ENCODE measurements at regions not wholly inside any gene's neighbourhood (a gene's known extent, or its start where the extent isn't known, plus 50 kb on each side); places are given as distances from the start of the nearest gene placed in this dataset.

- intact Hi-C loops (cut with DNase I), result loop anchor here in 1 of 2 donors (10.0 kb wide), 1 partner anchor 231 kb away; no protein-coding TSS in a partner anchor
- no peaks in the 10 kb centered on the region for H3K27me3 ChIP-seq
These were observed 257.5 kb upstream of the LRTM1 start for GRCh38 chr3:55185380-55185779.

GRCh38 chr3:55183201-55183600 lies 255.3 kb upstream of the LRTM1 start:
- Histone ChIP-seq H3K4me1 (no peaks in the 10 kb centered on the region), H3K27ac (no peak overlapping the region), H3K4me3 (no peak overlapping the region), H3K36me3 (no peaks in the 10 kb centered on the region), H3K9me3 (no peaks in the 10 kb centered on the region), H3K27me3 (no peaks in the 10 kb centered on the region)
- intact Hi-C loops (cut with DNase I), result loop anchor here in 1 of 2 donors (10.0 kb wide), 1 partner anchor 228 kb away; no protein-coding TSS in a partner anchor
- DNase-seq (no peak), ATAC-seq (no peak)
- TF ChIP-seq CTCF (IDR thresholded peaks at IDR 0.05), result no peak

More at GRCh38 chr3:55185380-55185779, 257.5 kb upstream of the LRTM1 start:
- Histone ChIP-seq H3K36me3 (no peaks in the 10 kb centered on the region), H3K4me3 (no peak overlapping the region), H3K27ac (no peak overlapping the region), H3K9me3 (no peaks in the 10 kb centered on the region), H3K4me1 (no peaks in the 10 kb centered on the region)
- no peak for TF ChIP-seq CTCF (IDR thresholded peaks at IDR 0.05)
- DNase-seq, result no peak
- no peak for ATAC-seq

GRCh38 chr3:55180936-55181535 lies 253.2 kb upstream of the LRTM1 start:
- TF ChIP-seq CTCF (IDR thresholded peaks at IDR 0.05), result peak; percentile 57 to 69
- H3K9me3 ChIP-seq, result no peaks in the 10 kb centered on the region
- no peak overlapping the region for H3K4me3 ChIP-seq
- DNase-seq, result peak in 2 of 4 donors; percentile 20 to 45
- H3K36me3 ChIP-seq, result no peaks in the 10 kb centered on the region
- no peaks in the 10 kb centered on the region for H3K4me1 ChIP-seq
- H3K27ac ChIP-seq, result no peak overlapping the region
- H3K27me3 ChIP-seq, result no peaks in the 10 kb centered on the region
- intact Hi-C loops (cut with DNase I), result loop anchor here in 1 of 2 donors (10.0 kb wide), 1 partner anchor 226 kb away; no protein-coding TSS in a partner anchor
- ATAC-seq, result peak; percentile 36

- TF ChIP-seq CTCF (IDR thresholded peaks at IDR 0.05), result no peak
- ATAC-seq (no peak), DNase-seq (no peak)
- no peak overlapping the region for H3K4me3 ChIP-seq
- no peaks in the 10 kb centered on the region for H3K27me3 ChIP-seq
- no peaks in the 10 kb centered on the region for H3K4me1 ChIP-seq
- H3K36me3 ChIP-seq, result no peaks in the 10 kb centered on the region
- intact Hi-C loops (cut with DNase I), result loop anchor here in 1 of 2 donors (10.0 kb wide), 1 partner anchor 225 kb away; no protein-coding TSS in a partner anchor
- H3K27ac ChIP-seq, result no peak overlapping the region
- no peaks in the 10 kb centered on the region for H3K9me3 ChIP-seq
These were observed 252.3 kb upstream of the LRTM1 start for GRCh38 chr3:55180161-55180560.

- no peak for TF ChIP-seq CTCF (IDR thresholded peaks at IDR 0.05)
- ATAC-seq (no peak), DNase-seq (no peak)
- H3K4me1 ChIP-seq, result no peaks in the 10 kb centered on the region
- H3K36me3 ChIP-seq, result no peaks in the 10 kb centered on the region
- H3K27ac ChIP-seq, result no peak overlapping the region
- H3K9me3 ChIP-seq, result no peaks in the 10 kb centered on the region
- intact Hi-C loops (cut with DNase I), result no loop called here
- H3K27me3 ChIP-seq, result no peaks in the 10 kb centered on the region
- H3K4me3 ChIP-seq, result no peak overlapping the region
These were observed 250.5 kb upstream of the LRTM1 start for GRCh38 chr3:55178336-55178735.
